GM10248 (cell line): ENCODE measurements at regions not wholly inside any gene's neighbourhood (a gene's known extent, or its start where the extent isn't known, plus 50 kb on each side); places are given as distances from the start of the nearest gene placed in this dataset.

Source experiments
- CTCF ChIA-PET: fragments of 300-600 bp; sonication (Branson Sonifier 250); formaldehyde crosslinking; extraction: SDS; loops from one replicate; lab custom pipeline; 2021; ENCODE audit warnings: antibody characterized with exemption; lab: Yijun Ruan, JAX
- POLR2A ChIA-PET: fragments of 350-650 bp; sonication (Branson Sonifier 250); formaldehyde crosslinking; extraction: SDS; loops from one replicate; lab custom pipeline; 2020; ENCODE audit warnings: antibody characterized with exemption; lab: Yijun Ruan, JAX
- DNase-seq: peaks from one replicate; pipeline ENCODE4 v3.0.0; 2012; ENCODE audit errors: extremely low spot score
- CTCF ChIP-seq: IDR thresholded peaks from 2 replicates; pipeline ENCODE4 v1.5.1; 2012; ENCODE audit warnings: mild to moderate bottlenecking, low read depth; ENCODE audit errors: extremely low read depth, missing control alignments, control extremely low read depth

DNA sequence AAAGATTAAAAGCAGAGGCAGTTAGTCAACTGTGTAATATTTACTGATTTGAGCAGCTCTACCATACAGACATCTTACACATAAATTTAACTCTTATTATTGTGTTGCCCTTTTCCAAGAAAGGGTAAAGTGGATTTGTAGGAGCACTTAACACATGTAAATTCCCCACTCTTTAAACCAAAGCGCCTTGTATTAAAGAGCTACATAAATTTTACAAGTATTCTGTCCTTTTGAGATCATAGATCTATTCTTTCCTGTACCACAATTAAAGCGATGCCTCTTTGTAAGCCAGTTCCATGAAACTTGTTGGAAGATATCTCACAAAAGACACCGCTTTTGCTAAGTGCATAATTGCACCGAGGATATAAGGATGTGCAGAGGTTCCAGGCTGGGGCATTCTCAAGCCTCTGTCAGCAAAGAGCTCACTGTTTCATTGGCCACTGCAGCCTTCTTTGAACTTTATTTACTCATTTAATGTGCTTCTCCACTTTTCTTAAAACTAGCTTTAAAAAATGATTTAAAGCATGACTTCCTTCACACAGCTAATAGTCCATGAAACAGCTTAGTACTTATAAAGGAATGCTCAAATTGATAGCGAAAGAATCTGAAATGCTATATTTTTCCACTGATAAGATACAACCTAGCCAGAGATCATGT is 520.0 kb upstream of the TCF4 start:
- ChIA-PET CTCF (interaction anchor here (0.8 to 2.2 kb wide), 4 partner anchors 11 to 18 kb away, joined by 3 to 7 read pairs (median 4); no protein-coding TSS in a partner anchor), POLR2A (no interaction called here)
- no peak for DNase-seq
- TF ChIP-seq CTCF, result no peak

GRCh38 chr18:56100090-56100722 is 512.2 kb upstream of the TCF4 start:
- POLR2A ChIA-PET, result no interaction called here
- CTCF ChIA-PET, result interaction anchor here (1.1 kb wide), 1 partner anchor 10 kb away, joined by 4 read pairs; no protein-coding TSS in a partner anchor
- no peak for TF ChIP-seq CTCF

DNA sequence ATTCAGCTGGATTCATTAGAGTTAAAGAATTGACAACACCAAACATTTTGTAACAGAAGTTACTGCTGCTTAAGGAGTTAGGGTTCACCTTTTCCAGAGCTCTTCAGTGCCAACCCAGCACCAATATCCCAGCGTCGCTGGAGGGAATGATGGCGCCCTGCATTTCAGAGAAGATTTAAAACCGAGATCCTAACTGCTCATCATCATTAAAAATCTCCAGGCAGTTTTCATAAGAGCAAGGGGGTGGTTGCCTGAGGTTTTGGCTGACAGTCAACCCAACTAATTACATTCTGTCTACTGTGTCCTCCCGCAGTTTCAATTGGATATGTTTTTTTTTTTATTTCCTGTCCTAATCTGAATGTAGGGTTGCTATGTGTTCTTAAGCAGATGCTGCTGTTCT is 509.6 kb upstream of the TCF4 start:
- no peak for TF ChIP-seq CTCF
- no peak for DNase-seq
- ChIA-PET CTCF (no interaction called here), POLR2A (no interaction called here)

More at GRCh38 chr18:56100090-56100722, 512.2 kb upstream of the TCF4 start:
- DNase-seq, result no peak

DNA sequence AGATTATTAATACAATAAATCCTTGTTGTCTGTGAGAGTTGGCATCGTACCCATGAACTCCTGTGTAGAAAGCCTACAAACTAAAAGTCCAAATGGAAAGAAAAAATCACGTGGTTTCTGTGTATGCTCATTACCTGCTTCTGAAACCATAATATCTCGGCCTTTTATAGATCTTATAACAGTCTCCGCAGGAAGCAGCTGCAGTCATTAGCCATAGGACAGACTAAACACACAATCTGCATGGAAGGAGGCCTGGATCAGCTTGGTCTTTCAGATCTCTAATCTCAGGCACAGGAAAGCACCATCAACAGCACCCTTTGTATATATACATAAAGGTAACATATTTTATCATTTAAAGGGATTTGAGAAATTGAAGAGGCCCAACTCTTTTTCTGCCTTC is 508.9 kb upstream of the TCF4 start:
- ChIA-PET POLR2A (no interaction called here), CTCF (no interaction called here)
- DNase-seq, result no peak
- no peak for TF ChIP-seq CTCF

DNA sequence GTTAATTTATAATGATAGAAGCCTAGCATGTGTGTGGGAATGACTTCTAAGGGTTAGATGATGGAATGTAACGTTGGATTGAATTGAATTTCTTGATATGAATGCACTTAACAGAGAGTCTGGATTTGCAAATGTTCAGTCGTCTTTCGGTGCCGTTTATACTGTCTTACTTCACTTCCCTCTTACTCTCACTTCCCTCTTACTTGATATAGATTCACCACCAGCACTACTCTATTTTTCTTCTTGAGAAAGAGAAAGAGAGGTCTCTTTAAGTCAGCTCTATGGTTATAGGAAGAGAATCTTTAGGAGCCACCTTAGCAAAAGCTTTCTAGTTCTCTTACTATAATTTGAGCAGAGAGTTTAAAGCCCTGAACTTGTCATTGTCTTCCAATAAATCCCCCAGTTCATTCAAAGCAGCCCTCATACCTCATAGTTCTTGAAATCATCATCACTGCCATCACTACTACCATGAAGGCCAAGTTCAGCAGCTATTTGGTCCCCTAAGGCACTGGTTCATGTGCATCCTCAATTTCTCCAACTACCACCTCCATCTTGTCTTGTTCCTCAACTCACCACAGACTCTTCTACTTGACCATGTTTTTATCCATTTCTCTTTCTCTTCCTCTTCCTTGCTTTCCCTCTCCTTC is 501.7 kb upstream of the TCF4 start:
- CTCF ChIA-PET, result interaction anchor here (1.8 kb wide), 1 partner anchor 9 kb away, joined by 6 read pairs; no protein-coding TSS in a partner anchor
- TF ChIP-seq CTCF, result no peak
- no peak for DNase-seq
- POLR2A ChIA-PET, result no interaction called here

GRCh38 chr18:56086786-56087185 is 498.8 kb upstream of the TCF4 start:
- DNase-seq, result no peak
- POLR2A ChIA-PET, result no interaction called here
- CTCF ChIA-PET, result no interaction called here
- TF ChIP-seq CTCF, result no peak
